GM19438 (cell line): ENCODE measurements at regions not wholly inside any gene's neighbourhood (a gene's known extent, or its start where the extent isn't known, plus 50 kb on each side); places are given as distances from the start of the nearest gene placed in this dataset.

Source experiments
- ATAC-seq: cut with Tn5 transposase; IDR thresholded peaks from one replicate; pipeline ENCODE4 v1.9.1; 2021; ENCODE audit warnings: low read depth; ENCODE audit not compliant: unreplicated experiment

- ATAC-seq, result no peak
These were observed 56.4 kb upstream of the SLIT3 start for GRCh38 chr5:169357291-169357690.

- ATAC-seq, result no peak
These were observed 55.9 kb upstream of the SLIT3 start for GRCh38 chr5:169356811-169357210.

- no peak for ATAC-seq
These were observed 55.2 kb upstream of the SLIT3 start for GRCh38 chr5:169356181-169356580.

- no peak for ATAC-seq
These were observed 54.0 kb upstream of the SLIT3 start for GRCh38 chr5:169354921-169355320.

- no peak for ATAC-seq
These were observed 53.3 kb upstream of the SLIT3 start for GRCh38 chr5:169354263-169354662.

GRCh38 chr5:169352901-169353300 is 52.0 kb upstream of the SLIT3 start:
- ATAC-seq, result no peak

- no peak for ATAC-seq
These were observed 50.8 kb upstream of the SLIT3 start for GRCh38 chr5:169351721-169352120.

GRCh38 chr5:169350759-169351240 is 49.9 kb upstream of the SLIT3 start:
- ATAC-seq, result no peak
